Transverse colon (tissue), 4 donors: ENCODE measurements at regions not wholly inside any gene's neighbourhood (a gene's known extent, or its start where the extent isn't known, plus 50 kb on each side); places are given as distances from the start of the nearest gene placed in this dataset.

Experiments
- DNase-seq: peaks from one replicate; pipeline ENCODE4 v3.0.0-alpha.2; 2019
- H3K27ac ChIP-seq, 4 donors: fragments of 200-600 bp; sonication (generic); 2 replicates each; pipeline ENCODE4 v1.5.1; 2016 to 2018; ENCODE audit warnings: inconsistent platforms in 4 of 4
- H3K27me3 ChIP-seq: fragments of 200-600 bp; sonication (generic); 2 replicates; pipeline ENCODE4 v1.5.1; 2017; ENCODE audit warnings: inconsistent platforms
- H3K36me3 ChIP-seq, 4 donors: fragments of 200-600 bp; sonication (generic); 2 replicates each; pipeline ENCODE4 v1.5.1; 2017 to 2019; ENCODE audit warnings: inconsistent platforms in 4 of 4
- H3K4me1 ChIP-seq, 4 donors: fragments of 200-600 bp; sonication (generic); 2 replicates each; pipeline ENCODE4 v1.5.1; 2017 to 2020; ENCODE audit warnings: inconsistent platforms in 4 of 4
- H3K4me3 ChIP-seq, 4 donors: fragments of 200-600 bp; sonication (generic); 1 replicate in 1 of 4; 2 replicates in 3 of 4; pipeline versions ENCODE4 v1.5.1 to v1.6.1; 2017 to 2019; ENCODE audit warnings: inconsistent platforms in 4 of 4
- H3K9me3 ChIP-seq, 2 donors: fragments of 200-600 bp; sonication (generic); 2 replicates each; pipeline ENCODE4 v1.5.1; 2017 to 2019; ENCODE audit warnings: inconsistent platforms in 2 of 2
- EP300 ChIP-seq: sonication (generic); formaldehyde crosslinking; IDR thresholded peaks from one replicate; pipeline ENCODE4 v1.6.1; 2017; ENCODE audit warnings: antibody characterized with exemption, low read depth
- POLR2A ChIP-seq: fragments of 450-650 bp; IDR thresholded peaks from one replicate; pipeline ENCODE4 v1.6.1; 2016; ENCODE audit warnings: antibody characterized with exemption, mild to moderate bottlenecking, moderate library complexity
- POLR2AphosphoS5 ChIP-seq, 3 donors: sonication (generic); formaldehyde crosslinking; IDR thresholded peaks; one replicate each; pipeline ENCODE4 v1.6.1; 2016; ENCODE audit warnings: antibody characterized with exemption in 3 of 3
- WGBS, 2 donors: methylation state at CpG; one replicate each; pipeline ENCODE4 v1.1.5; 2018; ENCODE audit warnings: low coverage in 1 of 2; 5-methylcytosine and 5-hydroxymethylcytosine counted together
- in situ Hi-C, 4 donors: fragments of 200-750 bp; cut with MboI; loops; one replicate each; pipeline versions ENCODE4 v1.15.0 to v1.15.1; 2017; ENCODE audit warnings: low sequenced_read_pairs in 3 of 4, low pct_ligation_motif_present in 1 of 4, low pct_unique_long_range_greater_than_20kb in 1 of 4
- intact Hi-C: fragments of 100-400 bp; cut with DNase I; formaldehyde crosslinking; loops from one replicate; pipeline ENCODE4 v1.15.1; 2023; ENCODE audit warnings: low total_unique reads
- small RNA-seq, 4 donors: library from RNA; depleted of rRNA; stranded (forward); fragments of <200 nt; gene quantifications; one replicate each; pipeline ENCODE3, GENCODE V24; 2016
- TF ChIP-seq, protein P1 (sequence below), 5 experiments: fragments of 200-600 bp in 3 of 5; fragments of 450-650 bp in 2 of 5; sonication (generic) in 3 of 5; IDR thresholded peaks; 1 replicate in 2 of 5; 2 replicates in 3 of 5; pipeline ENCODE4 v1.5.1; 2016 to 2017; ENCODE audit warnings: antibody characterized with exemption in 5 of 5, inconsistent platforms in 3 of 5, mild to moderate bottlenecking in 2 of 5, moderate library complexity in 1 of 5

DNA sequence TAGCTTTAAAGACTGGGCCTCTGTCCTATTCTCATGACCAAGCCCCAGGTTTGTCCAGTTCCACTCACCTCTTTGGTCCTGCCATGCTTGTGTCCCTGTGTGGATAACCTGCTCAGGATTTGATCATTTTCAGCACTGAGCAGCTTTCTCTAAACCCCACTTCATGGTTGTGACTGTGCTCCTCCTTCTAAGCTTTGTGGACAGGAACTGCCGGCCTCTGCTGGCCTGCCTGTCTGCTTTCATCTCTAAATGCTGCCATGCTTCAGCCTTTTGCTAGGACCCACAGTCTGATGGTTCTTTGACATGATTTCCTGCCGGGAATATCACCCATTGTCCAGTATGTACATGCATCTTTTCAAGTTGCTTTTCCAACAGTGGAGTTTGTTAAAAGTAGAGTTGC, 53.9 kb upstream of the STXBP6 start:
- in situ Hi-C loops = no loop called here
- Histone ChIP-seq H3K27me3 (no peaks in the 10 kb centered on the region), H3K36me3 (no peaks in the 10 kb centered on the region), H3K4me1 (peaks cover 0 to 5% (median 2%) of the 10 kb centered on the region in 4 donors), H3K9me3 (no peaks in the 10 kb centered on the region), H3K4me3 (no peak overlapping the region), H3K27ac (no peak overlapping the region)
- TF ChIP-seq POLR2AphosphoS5 (IDR thresholded peaks at IDR 0.05) (no peak), POLR2A (no peak), EP300 (no peak)
- TF ChIP-seq, protein P1, sequence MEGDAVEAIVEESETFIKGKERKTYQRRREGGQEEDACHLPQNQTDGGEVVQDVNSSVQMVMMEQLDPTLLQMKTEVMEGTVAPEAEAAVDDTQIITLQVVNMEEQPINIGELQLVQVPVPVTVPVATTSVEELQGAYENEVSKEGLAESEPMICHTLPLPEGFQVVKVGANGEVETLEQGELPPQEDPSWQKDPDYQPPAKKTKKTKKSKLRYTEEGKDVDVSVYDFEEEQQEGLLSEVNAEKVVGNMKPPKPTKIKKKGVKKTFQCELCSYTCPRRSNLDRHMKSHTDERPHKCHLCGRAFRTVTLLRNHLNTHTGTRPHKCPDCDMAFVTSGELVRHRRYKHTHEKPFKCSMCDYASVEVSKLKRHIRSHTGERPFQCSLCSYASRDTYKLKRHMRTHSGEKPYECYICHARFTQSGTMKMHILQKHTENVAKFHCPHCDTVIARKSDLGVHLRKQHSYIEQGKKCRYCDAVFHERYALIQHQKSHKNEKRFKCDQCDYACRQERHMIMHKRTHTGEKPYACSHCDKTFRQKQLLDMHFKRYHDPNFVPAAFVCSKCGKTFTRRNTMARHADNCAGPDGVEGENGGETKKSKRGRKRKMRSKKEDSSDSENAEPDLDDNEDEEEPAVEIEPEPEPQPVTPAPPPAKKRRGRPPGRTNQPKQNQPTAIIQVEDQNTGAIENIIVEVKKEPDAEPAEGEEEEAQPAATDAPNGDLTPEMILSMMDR (IDR thresholded peaks at IDR 0.05) = no peak
- 80 to 91% methylated on average over 1 to 2 of the region's 2 CpGs for WGBS, 2 donors
- intact Hi-C loops = no loop called here
- DNase-seq = no peak

DNA sequence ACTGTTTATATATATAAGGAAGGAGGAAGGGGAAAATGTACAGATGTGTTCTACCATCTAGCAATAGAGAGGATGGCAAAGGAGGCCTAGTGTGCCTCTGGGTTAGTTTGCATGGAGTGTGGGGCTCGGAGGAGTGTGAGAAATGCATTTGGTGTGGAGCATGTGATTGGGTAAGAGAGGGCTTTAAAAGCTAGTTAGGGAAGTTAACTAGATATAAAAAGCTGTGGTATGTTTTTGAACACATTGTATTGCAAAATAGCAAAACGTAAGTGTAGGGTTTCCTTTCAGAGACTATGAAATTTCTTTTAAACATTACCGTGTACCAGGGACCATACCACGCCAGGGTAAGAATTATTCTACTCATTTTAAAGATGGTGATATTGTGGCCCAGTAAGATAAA, 53.3 kb upstream of the STXBP6 start:
- H3K36me3 ChIP-seq = no peaks in the 10 kb centered on the region
- H3K9me3 ChIP-seq = no peaks in the 10 kb centered on the region
- H3K27ac ChIP-seq = no peak overlapping the region
- no peaks in the 10 kb centered on the region for H3K27me3 ChIP-seq
- no peak for DNase-seq
- TF ChIP-seq POLR2A = no peak
- no peak for TF ChIP-seq EP300
- no peak for TF ChIP-seq POLR2AphosphoS5 (IDR thresholded peaks at IDR 0.05)
- TF ChIP-seq, protein P1 (IDR thresholded peaks at IDR 0.05) = no peak
- no peaks in the 10 kb centered on the region for H3K4me1 ChIP-seq
- WGBS, 2 donors = 81 to 89% methylated on average over 4 of the region's 4 CpGs
- in situ Hi-C loops (no loop called here), intact Hi-C loops (no loop called here)
- H3K4me3 ChIP-seq = no peak overlapping the region

DNA sequence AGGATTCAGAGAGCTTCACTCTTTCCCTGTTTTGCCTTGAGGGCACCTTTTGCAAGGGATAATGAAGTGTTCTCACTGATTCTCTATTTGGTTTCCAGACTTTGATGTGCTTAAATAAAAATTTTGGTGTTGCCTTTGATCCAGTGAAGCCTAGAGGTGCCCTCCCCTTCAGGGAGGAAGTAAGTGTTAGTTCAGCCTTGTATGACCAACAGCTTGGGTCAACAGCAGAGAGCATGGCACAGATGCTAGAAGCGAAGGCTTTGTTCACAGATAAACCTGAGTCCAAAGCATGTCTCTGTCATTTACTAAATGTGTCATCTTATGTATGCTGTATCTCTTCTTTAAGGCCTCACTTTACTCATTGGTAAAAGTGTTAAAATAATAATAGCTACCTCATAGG, 52.8 kb upstream of the STXBP6 start:
- Histone ChIP-seq H3K27ac (no peak overlapping the region), H3K4me3 (no peak overlapping the region), H3K27me3 (no peaks in the 10 kb centered on the region), H3K9me3 (no peaks in the 10 kb centered on the region), H3K36me3 (no peaks in the 10 kb centered on the region), H3K4me1 (no peaks in the 10 kb centered on the region)
- in situ Hi-C loops = no loop called here
- intact Hi-C loops = no loop called here
- 77 to 86% methylated on average over 1 of the region's 1 CpG for WGBS, 2 donors
- TF ChIP-seq, protein P1 (IDR thresholded peaks at IDR 0.05) = no peak
- no peak for TF ChIP-seq EP300
- TF ChIP-seq POLR2AphosphoS5 (IDR thresholded peaks at IDR 0.05) = no peak
- no peak for TF ChIP-seq POLR2A
- DNase-seq = no peak

DNA sequence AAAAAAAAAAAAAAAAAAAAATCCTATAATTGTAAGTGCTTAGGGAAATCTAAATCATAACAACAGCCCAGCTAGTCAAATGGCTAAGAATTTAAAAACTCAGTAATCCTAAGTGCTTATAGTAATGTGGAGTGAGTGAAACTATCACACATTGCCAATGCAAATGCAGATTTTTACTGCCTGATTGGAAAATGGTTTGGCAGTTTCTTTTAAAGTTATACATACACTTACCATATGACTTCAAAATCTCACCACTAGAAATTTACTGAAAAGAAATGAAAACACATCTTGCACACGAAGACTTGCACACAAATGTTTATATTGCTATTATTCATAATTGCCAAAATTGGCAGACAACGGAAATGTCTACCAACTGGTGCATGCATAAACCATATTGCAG, 51.3 kb upstream of the STXBP6 start:
- Histone ChIP-seq H3K27me3 (no peaks in the 10 kb centered on the region), H3K4me1 (peaks cover 0 to 2% (median under 1%) of the 10 kb centered on the region in 4 donors), H3K36me3 (no peaks in the 10 kb centered on the region), H3K9me3 (no peaks in the 10 kb centered on the region), H3K27ac (no peak overlapping the region), H3K4me3 (no peak overlapping the region)
- WGBS, 2 donors = 40 to 87% methylated on average over 2 of the region's 2 CpGs
- intact Hi-C loops (no loop called here), in situ Hi-C loops (no loop called here)
- no peak for DNase-seq
- TF ChIP-seq POLR2A = no peak
- TF ChIP-seq POLR2AphosphoS5 (IDR thresholded peaks at IDR 0.05) = no peak
- no peak for TF ChIP-seq EP300
- TF ChIP-seq, protein P1 (IDR thresholded peaks at IDR 0.05) = no peak

Small RNA genes lying in the stretch of these regions (small RNA-seq; reads per million reads assigned to genes)
- 0 reads per million in 4 donors for gene HMGN2P6
